Hepatocyte (in vitro differentiated cells): ENCODE measurements at regions not wholly inside any gene's neighbourhood (a gene's known extent, or its start where the extent isn't known, plus 50 kb on each side); places are given as distances from the start of the nearest gene placed in this dataset.

Source experiments
- CTCF ChIP-seq: fragments of 200-600 bp; sonication (generic); IDR thresholded peaks from 2 replicates; pipeline ENCODE4 v1.5.1; 2016; ENCODE audit warnings: antibody characterized with exemption, mild to moderate bottlenecking; ENCODE audit not compliant: poor library complexity
- EZH2phosphoT487 ChIP-seq: fragments of 200-600 bp; sonication (generic); IDR thresholded peaks from one replicate; pipeline ENCODE4 v1.6.1; 2018; ENCODE audit warnings: antibody characterized with exemption, mild to moderate bottlenecking, low read depth, moderate library complexity; ENCODE audit not compliant: unreplicated experiment, severe bottlenecking

DNA sequence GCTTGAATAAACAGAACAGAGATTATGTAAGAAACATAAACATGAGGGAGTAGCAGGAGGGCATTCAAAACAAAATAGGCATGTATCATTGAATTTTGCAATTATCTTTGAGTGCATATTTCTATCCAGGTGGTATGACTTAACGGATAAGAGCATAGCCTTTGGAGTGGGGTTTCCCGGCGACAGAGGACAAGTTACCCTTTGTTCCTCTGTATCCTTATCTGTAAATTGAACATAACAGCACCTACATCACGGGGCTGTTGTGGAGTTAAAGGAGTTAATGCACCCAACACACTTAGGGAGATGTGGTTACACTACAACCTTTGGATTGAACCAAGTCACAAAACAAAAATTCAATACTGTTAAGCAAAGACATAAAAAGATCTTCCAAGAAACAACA lies 314.6 kb upstream of the KIF2A start:
- no peak for TF ChIP-seq CTCF
- no peak for TF ChIP-seq EZH2phosphoT487
